HepG2 (cell line): ENCODE measurements at regions not wholly inside any gene's neighbourhood (a gene's known extent, or its start where the extent isn't known, plus 50 kb on each side); places are given as distances from the start of the nearest gene placed in this dataset.

Experiments
- ATAC-seq: fragments of 200-7000 bp; cut with Tn5 transposase; 3 replicates; pipeline ENCODE4 v1.9.1; 2020; ENCODE audit warnings: mild to moderate bottlenecking, moderate library complexity
- BruUV-seq: library from RNA; stranded (reverse); fragments of 400-500 nt; replicated peaks from 2 replicates; lab custom pipeline; 2021; lab: Mats Ljungman, UMichigan
- CTCF ChIA-PET: fragments of 300-600 bp; formaldehyde crosslinking; extraction: SDS; loops from one replicate; lab custom pipeline; 2021; ENCODE audit warnings: low total read pairs, inconsistent platforms, low intra/inter-chr PET ratio; lab: Yijun Ruan, JAX
- POLR2A ChIA-PET: fragments of 350-600 bp; sonication (Branson Sonifier 250); formaldehyde crosslinking; loops from one replicate; lab custom pipeline; 2020; ENCODE audit warnings: antibody characterized with exemption, inconsistent platforms; lab: Yijun Ruan, JAX
- DNase-seq: peaks from one replicate; pipeline ENCODE4 v3.0.0-alpha.2; 2015; ENCODE audit warnings: low spot score
- FAIRE-seq: peaks from 3 replicates; lab custom pipeline; 2011; peaks lifted over from hg19 to GRCh38; lab: Jason Lieb, UNC
- H2AFZ ChIP-seq: one replicate; pipeline ENCODE4 v1.6.1; 2011; ENCODE audit warnings: low read length, inconsistent platforms
- H3K27ac ChIP-seq: fragments of 300-600 bp; 3 replicates; pipeline ENCODE4 v1.8.0; 2011; ENCODE audit warnings: mixed run types, mild to moderate bottlenecking, mixed read lengths, low read length, inconsistent platforms; ENCODE audit not compliant: insufficient read depth; ENCODE audit errors: extremely low read length
- H3K27me3 ChIP-seq, 2 experiments: fragments of 200-600 bp in 1 of 2; 2 replicates in 1 of 2; 3 replicates in 1 of 2; pipeline versions ENCODE4 v1.6.0 to v1.8.0; 2011; ENCODE audit warnings: low read length in 2 of 2, mild to moderate bottlenecking in 2 of 2, moderate library complexity in 2 of 2, inconsistent platforms in 1 of 2; ENCODE audit not compliant: insufficient read depth in 2 of 2, control insufficient read depth in 1 of 2
- H3K36me3 ChIP-seq, 2 experiments: fragments of 200-600 bp in 1 of 2; replicated peaks in 1 of 2; 2 replicates in 1 of 2; 3 replicates in 1 of 2; pipeline versions ENCODE4 v1.5.1 to v1.8.0; 2011; ENCODE audit warnings: low read length in 2 of 2, inconsistent platforms in 1 of 2; ENCODE audit not compliant: insufficient read depth in 2 of 2, control insufficient read depth in 1 of 2
- H3K4me1 ChIP-seq: 2 replicates; pipeline ENCODE4 v1.5.1; 2012; ENCODE audit warnings: low read length, inconsistent platforms; ENCODE audit not compliant: insufficient read depth
- H3K4me2 ChIP-seq: 2 replicates; pipeline ENCODE4 v1.6.0; 2011; ENCODE audit warnings: low read depth, low read length, inconsistent platforms
- H3K4me3 ChIP-seq, 3 experiments: fragments of 200-600 bp in 1 of 3; sonication (generic), shearing (Covaris generic) in 1 of 3; replicated peaks in 1 of 3; 2 replicates each; pipeline ENCODE4 v1.5.1; 2011 to 2016; ENCODE audit warnings: low read length in 3 of 3, inconsistent platforms in 2 of 3, low read depth in 2 of 3, mild to moderate bottlenecking in 2 of 3, control low read depth in 1 of 3, mixed read lengths in 1 of 3; ENCODE audit not compliant: insufficient read depth in 1 of 3
- H3K79me2 ChIP-seq: one replicate; pipeline ENCODE4 v1.6.1; 2011; ENCODE audit warnings: low read length, inconsistent platforms; ENCODE audit not compliant: insufficient read depth
- H3K9ac ChIP-seq: 2 replicates; pipeline ENCODE4 v1.6.0; 2011; ENCODE audit warnings: mild to moderate bottlenecking, low read depth, low read length, inconsistent platforms; ENCODE audit not compliant: insufficient read depth
- H3K9me3 ChIP-seq: 2 replicates; pipeline ENCODE4 v1.5.1; 2012; ENCODE audit warnings: mild to moderate bottlenecking, low read length
- H4K20me1 ChIP-seq: 2 replicates; pipeline ENCODE4 v1.6.0; 2011; ENCODE audit warnings: inconsistent platforms, mild to moderate bottlenecking, low read length, moderate library complexity; ENCODE audit not compliant: insufficient read depth
- ATF1 ChIP-seq: IDR thresholded peaks from 2 replicates; pipeline ENCODE4 v1.6.1; 2016; ENCODE audit warnings: mild to moderate bottlenecking, control low read depth
- EHMT2 ChIP-seq: fragments of 200-600 bp; sonication (generic); IDR thresholded peaks from 2 replicates; pipeline ENCODE4 v1.7.0; 2017; ENCODE audit warnings: antibody characterized with exemption, low read depth, low read length, borderline replicate concordance
- ESRRA ChIP-seq: sonication (generic); formaldehyde crosslinking; IDR thresholded peaks from 2 replicates; pipeline ENCODE4 v1.5.1; 2020; ENCODE audit warnings: mild to moderate bottlenecking, low read depth, missing genetic modification reagents
- SMAD1 ChIP-seq: sonication (generic); formaldehyde crosslinking; IDR thresholded peaks from 2 replicates; pipeline ENCODE4 v1.4.0; 2020; ENCODE audit warnings: missing genetic modification reagents, low read depth, mild to moderate bottlenecking, borderline replicate concordance
- ZBTB26 ChIP-seq: IDR thresholded peaks from 2 replicates; pipeline ENCODE4 v1.6.1; 2016; ENCODE audit warnings: missing compliant biosample characterization, missing genetic modification reagents, borderline replicate concordance
- ZNF232 ChIP-seq: sonication (generic); formaldehyde crosslinking; IDR thresholded peaks from 2 replicates; pipeline ENCODE4 v1.4.0; 2020; ENCODE audit warnings: missing genetic modification reagents, borderline replicate concordance
- ZNF407 ChIP-seq: sonication (generic); formaldehyde crosslinking; IDR thresholded peaks from one replicate; pipeline ENCODE4 v1.5.1; 2020; ENCODE audit warnings: mild to moderate bottlenecking, missing genetic modification reagents; ENCODE audit errors: not compliant biosample characterization
- ZNF441 ChIP-seq: sonication (generic); formaldehyde crosslinking; IDR thresholded peaks from 2 replicates; pipeline ENCODE4 v1.7.0; 2021; ENCODE audit warnings: missing genetic modification reagents, borderline replicate concordance
- WGBS: methylation state at CpG from one replicate; pipeline ENCODE4 v1.1.6; 2017; ENCODE audit warnings: low lambda C conversion rate; 5-methylcytosine and 5-hydroxymethylcytosine counted together
- in situ Hi-C: cut with HindIII; loops from 2 replicates; pipeline ENCODE4 v1.10.0; 2017; ENCODE audit warnings: low pct_unique_long_range_greater_than_20kb; ENCODE audit not compliant: extremely low pct_ligation_motif_present
- intact Hi-C: fragments of 100-400 bp; cut with micrococcal nuclease; formaldehyde crosslinking; loops from one replicate; pipeline ENCODE4 v1.10.0; 2022; ENCODE audit not compliant: unreplicated experiment

- no TSS peak for BruUV-seq
- intact Hi-C loops = no loop called here
Measured at GRCh38 chr2:196410008-196410407, 229.5 kb upstream of the CCDC150 start.

GRCh38 chr2:196413821-196414274 lies 225.7 kb upstream of the CCDC150 start:
- no peak overlapping the region for H3K9ac ChIP-seq
- FAIRE-seq = no peak
- no peaks in the 10 kb centered on the region for H4K20me1 ChIP-seq
- no peaks in the 10 kb centered on the region for H3K9me3 ChIP-seq
- H3K79me2 ChIP-seq = no peaks in the 10 kb centered on the region
- no peaks in the 10 kb centered on the region for H3K4me1 ChIP-seq
- H3K4me2 ChIP-seq = no peak overlapping the region
- WGBS = 30% methylated on average over 6 of the region's 6 CpGs
- 0 out of 5 replicates have a peak, but pooled peaks cover 0 to 6% of the 10 kb centered on the region in 2 experiments for H3K27me3 ChIP-seq
- H3K4me3 ChIP-seq = no peak overlapping the region
- H2AFZ ChIP-seq = no peak overlapping the region
- no peak overlapping the region for H3K27ac ChIP-seq
- ATAC-seq = no peak
- CTCF ChIA-PET = no interaction called here
- DNase-seq = no peak
- POLR2A ChIA-PET = no interaction called here
- intact Hi-C loops = no loop called here
- in situ Hi-C loops = no loop called here
- no peaks in the 10 kb centered on the region for H3K36me3 ChIP-seq
- BruUV-seq = no TSS peak
- TF ChIP-seq SMAD1 (CRISPR knock-in tag) (no peak), ZNF407 (CRISPR knock-in tag) (no peak), ATF1 (no peak)

More at GRCh38 chr2:196410008-196410407, 229.5 kb upstream of the CCDC150 start:
- Histone ChIP-seq H3K27ac (no peak overlapping the region), H3K4me2 (no peak overlapping the region), H3K27me3 (0 out of 5 replicates have a peak, but pooled peaks cover 0 to 6% of the 10 kb centered on the region in 2 experiments), H3K9ac (no peak overlapping the region), H3K4me1 (no peaks in the 10 kb centered on the region), H3K36me3 (no peaks in the 10 kb centered on the region; a peak in 1 of 5 replicates), H3K4me3 (no peak overlapping the region), H2AFZ (no peak overlapping the region), H3K9me3 (no peaks in the 10 kb centered on the region), H3K79me2 (no peaks in the 10 kb centered on the region), H4K20me1 (no peaks in the 10 kb centered on the region)
- TF ChIP-seq ZBTB26 (CRISPR knock-in tag) = no peak
- no peak for TF ChIP-seq ZNF441 (CRISPR knock-in tag)
- no peak for TF ChIP-seq EHMT2
- no peak for TF ChIP-seq ZNF232 (CRISPR knock-in tag)
- no peak for TF ChIP-seq ESRRA (CRISPR knock-in tag)
- CTCF ChIA-PET = no interaction called here
- in situ Hi-C loops = no loop called here
- WGBS = 83% methylated on average over 1 of the region's 1 CpG
- FAIRE-seq (no peak), DNase-seq (no peak), ATAC-seq (no peak)
- POLR2A ChIA-PET = no interaction called here
